Stimulated activated CD8-positive, alpha-beta memory T cell treated with anti-CD3 and anti-CD28 coated beads, Interleukin-7, amount 100 ng/mL, for 1 hour (primary cell): ENCODE measurements at regions not wholly inside any gene's neighbourhood (a gene's known extent, or its start where the extent isn't known, plus 50 kb on each side); places are given as distances from the start of the nearest gene placed in this dataset.
A peak's percentile ranks its signal among the peaks of the same experiment; 100 is the strongest.

Source experiments
- DNase-seq, 2 donors: peaks; one replicate each; pipeline ENCODE4 v3.0.0-alpha.2; 2020; ENCODE audit warnings: low read depth in 2 of 2

DNA sequence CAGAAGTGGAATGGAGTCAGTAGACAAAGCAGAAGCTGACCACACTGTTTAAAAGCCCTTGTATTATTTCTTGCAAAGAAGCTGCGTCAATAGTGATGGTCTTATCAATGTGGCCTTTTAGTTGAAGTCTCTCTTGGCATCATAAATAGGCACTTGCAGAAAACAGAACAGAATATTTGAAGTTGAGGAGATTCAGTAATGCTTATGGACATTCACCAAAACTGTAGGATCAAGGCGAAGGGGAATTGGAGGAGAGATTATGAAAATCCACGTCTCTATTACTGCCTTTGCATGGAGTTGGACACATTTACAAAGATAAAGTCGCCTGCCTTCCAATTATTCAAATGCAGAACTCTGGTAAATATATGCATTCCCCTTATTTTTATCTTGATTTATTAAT, 1482.8 kb downstream of the EFNB2 start:
- no peak for DNase-seq

DNA sequence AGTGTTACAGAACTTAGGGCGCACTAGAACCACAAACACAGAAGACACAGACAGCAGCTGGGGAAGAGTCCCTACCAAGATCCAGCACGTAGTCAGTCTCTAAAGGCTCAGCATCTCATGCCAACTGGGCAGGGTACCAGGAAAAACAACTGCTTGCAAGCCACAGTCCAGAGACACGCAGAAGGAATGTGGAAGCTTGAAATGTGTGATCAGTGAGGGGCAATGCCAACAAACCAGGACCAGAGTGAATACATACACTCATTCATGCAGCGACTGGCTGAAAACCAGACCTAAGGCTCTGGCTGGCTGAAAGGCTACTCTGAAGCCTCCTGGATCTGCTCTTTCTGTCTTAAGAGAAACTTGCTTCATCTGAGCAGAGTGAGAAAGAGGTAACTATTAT, 1484.8 kb downstream of the EFNB2 start:
- no peak for DNase-seq

DNA sequence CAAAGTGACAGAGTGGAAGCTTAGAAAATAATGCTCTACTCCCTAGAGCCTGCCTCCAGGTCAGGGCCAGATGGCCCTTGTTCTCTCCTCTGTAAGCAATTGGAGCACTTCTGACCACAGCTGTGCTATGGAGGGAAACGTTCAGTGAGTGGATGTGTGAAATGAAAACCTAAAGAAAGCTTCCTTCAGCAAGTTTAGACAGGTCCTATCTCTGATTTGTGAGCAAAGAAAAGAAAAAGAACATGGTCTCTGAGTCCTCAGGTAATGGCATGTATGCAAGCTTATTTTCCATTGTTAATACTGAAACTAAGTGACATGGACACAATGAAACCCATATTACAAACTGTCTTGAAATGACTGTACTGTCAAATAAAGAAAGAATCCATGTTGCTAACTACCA, 1486.8 kb downstream of the EFNB2 start:
- DNase-seq: no peak

DNA sequence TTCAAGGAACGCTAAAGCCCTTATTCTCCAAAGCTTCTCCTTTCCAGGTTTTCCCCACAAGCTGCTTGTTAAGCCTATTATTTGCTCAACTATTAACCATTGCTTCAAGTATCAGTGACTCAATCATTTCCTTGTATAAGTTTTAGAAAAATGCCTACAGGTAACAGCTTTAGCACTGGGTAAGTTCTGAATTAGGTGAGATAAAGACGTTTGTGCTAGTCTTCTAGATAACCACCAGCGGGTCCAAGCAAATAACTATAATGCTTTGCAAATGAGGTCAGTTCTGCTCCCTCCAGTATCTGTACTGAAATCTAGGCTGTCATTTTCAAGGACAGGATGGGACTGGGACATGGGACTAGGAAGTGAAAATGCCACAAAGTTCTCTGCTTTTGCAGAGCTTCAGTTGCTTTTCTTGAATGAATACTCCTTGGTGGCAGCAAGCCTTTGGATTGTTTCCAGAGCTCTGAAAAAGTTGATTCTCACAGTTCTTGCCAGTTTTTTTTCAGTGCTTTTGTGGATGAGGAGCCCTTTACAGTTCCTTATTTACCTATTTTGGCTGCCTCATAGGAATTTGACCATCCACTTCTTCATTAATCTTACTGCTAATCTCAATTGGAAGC, 1487.7 kb downstream of the EFNB2 start:
- no peak for DNase-seq

DNA sequence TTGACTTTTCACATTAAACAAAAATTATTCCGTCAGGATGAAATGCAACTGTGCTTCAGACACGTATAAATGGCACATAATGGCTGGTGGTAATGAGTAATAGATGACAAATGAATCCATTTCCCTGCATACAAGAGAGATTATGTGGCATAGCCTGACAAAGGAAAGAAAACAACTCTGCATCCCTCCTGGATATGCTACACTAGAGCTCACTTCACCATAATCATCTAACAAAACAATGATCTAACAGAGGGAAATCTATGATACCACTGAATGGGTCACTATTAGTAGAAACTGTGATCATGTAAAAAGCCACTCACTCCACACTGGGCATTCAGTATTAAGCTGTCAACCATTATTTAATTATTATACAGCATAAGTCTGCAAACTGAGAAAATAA, 1498.4 kb downstream of the EFNB2 start:
- DNase-seq: no peak

DNA sequence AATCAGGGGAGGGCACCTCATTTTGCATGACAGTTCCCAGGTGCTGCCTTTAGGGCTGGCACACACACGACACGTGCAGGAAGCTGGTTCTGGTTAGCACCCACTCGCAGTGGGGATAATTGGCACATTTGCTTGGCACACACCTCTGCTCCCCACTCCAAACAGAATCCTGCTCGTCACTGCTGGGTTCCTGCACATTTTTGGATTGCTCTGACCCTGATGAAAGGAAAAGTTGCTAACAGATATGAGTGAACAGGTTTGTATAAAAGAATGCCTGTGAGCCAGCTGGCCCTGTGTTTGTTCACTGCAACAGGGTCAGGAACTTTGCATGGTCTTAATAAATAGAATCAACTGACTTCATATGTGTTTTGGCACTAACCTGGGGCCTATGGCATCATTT, 1500.4 kb downstream of the EFNB2 start:
- no peak for DNase-seq

DNA sequence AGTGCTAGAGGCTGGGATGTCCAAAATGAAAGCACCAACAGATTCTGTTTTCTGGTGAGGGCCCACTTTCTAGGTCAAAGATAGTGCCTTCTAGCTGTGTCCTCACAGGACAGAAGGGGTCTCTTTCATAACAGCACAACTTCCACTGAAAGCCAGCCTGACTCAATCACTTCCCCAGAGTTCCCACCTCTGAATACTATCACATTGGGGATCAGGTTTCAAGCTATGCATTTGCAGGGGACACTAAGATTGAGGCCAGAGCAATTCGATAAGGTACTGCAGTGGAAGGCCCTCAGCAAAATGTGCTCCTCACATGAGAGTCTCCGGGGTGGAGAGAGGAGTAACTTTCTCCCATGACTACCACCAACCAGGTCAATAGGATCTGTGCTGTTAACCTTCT, 1501.5 kb downstream of the EFNB2 start:
- DNase-seq: no peak

DNA sequence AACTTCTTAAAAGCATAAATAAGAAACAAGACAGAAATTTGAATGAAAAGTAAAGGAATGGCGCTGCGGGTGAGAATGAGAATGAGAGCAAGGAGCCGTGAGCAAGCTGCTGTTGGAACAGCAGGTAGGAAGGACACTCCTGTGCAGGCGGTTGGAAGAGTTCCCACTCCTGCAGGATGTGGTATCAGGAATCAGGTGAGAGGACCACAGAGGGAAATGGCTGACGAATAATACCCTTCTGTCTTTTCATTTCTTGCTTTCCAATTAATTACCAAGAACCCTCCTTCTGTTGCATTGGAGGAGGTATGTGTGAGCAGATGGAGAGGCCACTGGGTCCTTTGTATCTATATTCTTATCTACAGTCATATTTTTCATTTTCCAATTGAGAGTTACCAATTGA, 1504.2 kb downstream of the EFNB2 start:
- DNase-seq: no peak

DNA sequence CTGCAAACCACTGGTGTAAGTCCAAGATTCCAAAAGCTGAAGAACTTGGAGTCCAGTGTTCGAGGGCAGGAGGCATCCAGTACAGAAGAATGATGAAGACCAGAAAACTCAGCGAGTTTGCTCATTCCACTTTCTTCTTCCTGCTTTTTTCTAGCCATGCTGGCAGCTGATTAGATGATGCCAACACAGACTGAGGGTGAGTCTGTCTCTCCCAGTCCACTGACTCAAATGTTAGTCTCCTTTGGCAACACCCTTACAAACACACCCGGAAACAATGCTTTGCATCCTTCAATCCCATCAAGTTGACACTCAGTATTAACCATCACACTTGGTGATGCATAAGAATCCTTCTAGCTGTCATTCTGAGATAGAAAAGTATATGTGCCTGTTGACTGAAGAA, 1504.6 kb downstream of the EFNB2 start:
- DNase-seq: no peak

DNA sequence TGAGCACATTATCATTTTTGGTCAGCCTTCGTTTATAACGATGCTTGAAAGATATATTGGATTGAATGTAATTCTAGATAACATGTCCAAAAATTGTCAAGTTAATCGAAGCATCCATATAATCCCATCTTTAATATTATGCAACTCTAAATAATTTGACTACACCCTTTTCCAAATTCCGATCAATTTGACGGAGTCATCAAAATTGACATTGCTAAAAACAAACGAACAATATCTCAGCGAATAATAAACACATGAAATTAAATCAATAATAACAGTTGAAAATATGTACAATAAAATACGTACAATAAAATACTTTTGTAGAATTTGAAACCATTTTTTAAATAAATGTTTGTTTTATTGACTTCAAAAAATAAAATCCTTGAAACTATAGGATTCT, 1516.4 kb downstream of the EFNB2 start:
- DNase-seq: no peak

DNA sequence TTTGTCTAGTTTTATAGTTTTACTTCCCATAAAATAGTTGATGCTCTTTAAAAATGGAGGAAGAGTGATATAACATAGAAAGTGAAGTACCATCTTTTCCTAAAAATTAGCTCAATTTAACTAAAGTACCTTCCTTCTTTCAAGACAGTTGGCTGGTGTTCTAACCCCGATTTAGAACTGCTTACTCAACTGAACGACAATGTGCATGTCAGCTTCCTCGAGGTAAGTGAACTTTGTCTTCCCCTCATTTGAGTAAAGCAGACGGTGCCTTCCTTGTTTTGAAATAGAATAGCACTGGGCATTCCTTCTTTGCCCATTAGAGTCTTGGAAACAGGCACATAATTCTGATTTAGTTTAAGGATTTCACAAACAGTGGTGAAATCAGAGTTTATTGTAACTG, 1519.2 kb downstream of the EFNB2 start:
- DNase-seq: no peak

DNA sequence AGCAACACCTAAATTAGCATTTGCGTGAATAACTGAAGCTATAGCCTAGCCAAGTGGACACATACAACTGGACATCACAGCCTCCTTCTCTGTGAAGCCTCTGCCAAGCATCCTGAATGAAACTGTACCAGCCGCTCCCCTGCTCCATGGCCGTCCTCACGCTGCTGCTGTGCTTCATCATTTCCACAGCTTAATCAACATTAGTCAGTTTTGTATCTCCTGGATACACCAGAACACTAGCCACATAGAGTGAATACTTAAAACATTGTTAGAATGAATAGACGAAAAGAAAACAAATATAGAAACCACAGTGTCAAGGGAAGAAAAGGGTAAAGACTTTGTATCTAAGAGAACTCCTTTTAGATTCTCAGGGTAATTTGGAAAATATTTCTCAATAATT, 1526.9 kb downstream of the EFNB2 start:
- no peak for DNase-seq

DNA sequence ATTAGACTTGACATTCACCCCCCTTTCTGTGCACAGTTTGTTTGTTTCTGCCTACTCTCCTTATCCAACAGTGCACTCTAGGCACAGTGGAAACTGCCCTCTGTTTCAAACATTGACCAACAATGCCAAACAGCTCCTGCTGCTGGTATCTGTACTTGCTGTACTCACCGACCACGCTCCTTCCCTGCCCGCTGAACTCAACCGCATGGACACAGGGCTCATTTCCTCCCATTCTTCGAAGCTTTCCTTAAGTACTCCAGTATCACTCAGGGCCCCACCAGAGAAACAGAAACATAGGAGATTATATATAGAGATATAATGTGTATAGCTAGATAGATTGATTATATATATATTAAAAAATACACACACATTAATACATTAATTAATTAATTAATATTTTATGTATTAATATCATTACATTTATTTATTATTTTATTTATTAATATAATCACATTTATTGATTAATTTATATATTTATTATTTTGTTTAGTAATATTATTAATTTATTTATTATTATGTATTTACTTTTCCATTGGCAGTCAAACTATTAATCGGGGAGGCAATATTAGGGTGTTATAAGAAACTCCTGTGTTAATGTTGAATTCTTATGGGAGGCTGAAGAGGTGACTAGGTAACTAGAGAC, 1528.2 kb downstream of the EFNB2 start:
- no peak for DNase-seq

DNA sequence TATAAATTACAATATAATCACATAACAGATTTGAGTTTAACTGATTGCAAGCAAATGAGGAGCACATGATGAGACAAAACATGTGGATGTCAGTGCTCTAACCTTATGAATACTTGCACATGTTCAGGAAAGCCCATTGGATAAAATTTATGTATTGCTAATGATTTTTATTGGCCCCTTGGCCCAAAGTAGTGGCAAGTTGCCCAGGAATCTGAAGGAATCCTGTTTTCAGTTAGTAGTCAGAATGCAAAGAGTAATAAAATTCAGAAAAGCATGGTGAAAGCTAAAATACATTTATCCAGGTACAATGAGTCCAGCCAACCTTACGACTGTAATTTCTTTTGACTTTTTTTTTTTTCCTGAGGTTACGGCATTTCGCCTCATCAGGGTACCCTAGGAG, 1539.4 kb downstream of the EFNB2 start:
- DNase-seq: no peak

DNA sequence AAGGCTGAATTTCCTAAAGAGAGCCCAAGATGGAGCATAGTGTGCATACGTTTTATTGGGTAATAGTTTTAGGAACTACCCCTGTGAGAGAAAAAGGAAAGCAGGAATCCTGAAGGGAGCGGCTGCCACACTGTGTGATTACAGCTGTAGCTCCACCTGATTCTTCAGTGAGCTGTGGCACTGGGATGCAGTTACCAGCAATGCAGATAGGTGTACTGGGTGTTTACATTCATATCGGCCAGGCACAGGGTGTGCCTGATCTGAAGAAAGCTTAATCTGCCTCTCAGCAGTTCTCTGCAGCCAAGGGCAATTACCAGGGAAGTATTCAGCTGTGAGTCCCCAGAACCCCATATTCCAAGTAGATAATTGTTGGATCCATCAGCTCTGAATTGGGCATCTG, 1541.8 kb downstream of the EFNB2 start:
- no peak for DNase-seq

DNA sequence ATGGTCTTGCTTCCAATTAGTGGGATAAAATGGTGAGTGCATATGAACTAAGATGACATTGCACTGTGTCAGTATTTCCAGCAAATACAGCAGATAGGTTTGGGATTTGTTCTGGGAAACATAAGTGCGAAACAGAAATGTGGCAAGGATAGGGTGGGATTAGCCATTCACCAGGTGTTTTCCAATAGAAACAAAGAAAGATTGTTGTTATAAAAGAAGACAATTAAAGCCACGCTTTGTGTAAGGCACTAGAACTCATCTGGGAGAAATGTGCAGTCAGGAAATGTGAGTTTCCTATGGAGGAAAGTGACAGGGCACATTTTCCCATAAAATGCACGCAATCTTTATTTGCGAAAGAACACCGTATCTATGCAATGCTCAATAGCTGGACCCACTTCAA, 1547.8 kb downstream of the EFNB2 start:
- DNase-seq: no peak

DNA sequence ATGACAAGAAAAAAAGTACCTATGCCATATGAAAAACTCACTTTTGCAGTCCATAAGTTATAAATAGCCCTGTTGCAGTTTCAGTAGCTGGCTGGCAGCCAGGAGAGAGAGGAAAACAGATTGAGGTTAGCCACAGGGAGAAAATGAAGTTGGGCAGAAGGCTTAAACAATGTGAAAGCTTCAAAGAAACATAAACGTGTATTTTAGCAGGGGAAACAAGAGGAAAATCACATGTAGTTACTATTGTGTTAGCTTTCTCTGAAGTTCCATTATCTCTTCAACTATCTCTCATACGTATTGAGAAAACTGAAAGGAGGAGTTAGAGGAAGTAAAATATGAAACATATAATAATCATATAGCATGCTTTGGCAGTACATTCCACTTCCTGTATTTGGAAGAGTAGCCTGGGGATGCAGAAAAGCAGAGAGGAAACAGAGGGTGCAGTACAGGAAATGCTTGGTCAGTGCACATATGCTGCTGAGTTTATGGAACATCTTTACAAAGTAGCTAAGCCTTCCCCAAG, 1551.1 kb downstream of the EFNB2 start:
- DNase-seq: peak in 1 of 2 donors; percentile 0

DNA sequence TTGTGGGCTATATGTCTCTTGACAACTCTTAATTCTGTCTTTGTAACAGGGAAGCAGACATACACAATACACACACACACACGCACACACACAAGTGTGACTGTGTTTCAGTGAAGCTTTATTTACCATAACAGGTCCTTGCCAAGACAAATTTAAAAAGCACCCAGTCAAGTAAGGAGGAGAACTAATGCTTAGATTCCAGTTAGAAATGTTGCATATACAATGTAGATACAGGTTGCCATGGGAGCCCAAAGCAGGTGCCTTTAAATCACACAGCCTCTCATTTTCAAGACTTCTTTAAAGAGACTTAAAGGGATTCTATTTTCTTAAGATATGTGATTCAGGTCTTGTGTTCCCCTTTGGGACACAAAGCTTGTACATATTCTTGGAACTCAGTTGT, 1551.9 kb downstream of the EFNB2 start:
- no peak for DNase-seq

DNA sequence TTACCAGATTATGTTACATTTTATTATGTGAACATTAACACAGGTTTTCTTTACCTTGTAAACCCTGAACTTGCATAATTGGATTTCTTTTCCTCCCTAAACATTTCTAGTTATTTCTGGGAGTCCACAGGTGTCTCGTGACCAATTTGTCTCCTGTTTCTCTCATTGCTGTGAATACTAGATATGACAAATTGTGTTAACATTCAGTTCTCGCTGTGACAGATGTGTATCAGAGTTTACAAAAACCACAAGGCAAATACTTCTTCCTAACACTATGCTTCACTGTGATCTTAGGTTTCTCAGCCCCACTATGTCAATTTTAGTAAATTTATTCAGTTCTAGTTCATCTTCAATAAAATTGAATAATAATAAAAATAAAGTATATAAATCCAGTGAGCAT, 1554.9 kb downstream of the EFNB2 start:
- DNase-seq: no peak

DNA sequence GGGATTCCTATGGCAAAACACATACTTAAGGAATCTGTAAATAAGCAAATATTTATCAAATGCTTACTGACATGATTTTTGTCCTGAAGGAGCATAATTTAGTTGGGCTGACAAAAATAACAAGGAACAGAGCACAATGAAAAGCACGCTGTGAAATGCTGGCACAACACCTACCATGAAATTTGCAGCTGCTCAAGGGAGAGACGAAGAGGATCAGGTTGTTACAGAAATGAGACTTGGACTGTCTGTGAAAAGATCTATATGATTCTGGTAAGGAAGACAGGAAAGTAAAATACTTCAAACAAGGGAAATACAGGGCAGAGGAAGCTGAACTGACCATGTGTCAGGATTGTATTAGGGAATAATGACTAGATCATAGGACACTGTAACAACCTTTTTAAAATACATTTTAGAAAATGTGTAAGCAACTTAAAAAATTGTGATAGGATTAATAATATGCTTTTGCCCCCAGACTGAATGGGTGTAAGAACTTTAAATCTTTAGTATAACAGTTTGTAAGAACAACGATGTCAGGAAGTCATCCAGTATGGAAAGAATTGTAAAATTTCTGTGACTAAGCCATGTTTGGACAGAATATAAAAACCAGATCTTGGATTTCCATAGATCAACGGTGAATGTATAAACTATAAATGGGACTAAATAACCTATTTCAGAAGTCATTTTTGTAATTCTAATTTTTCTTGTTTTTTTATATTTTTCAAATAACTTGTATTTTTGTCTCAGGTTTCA, 1556.0 kb downstream of the EFNB2 start:
- DNase-seq: no peak

DNA sequence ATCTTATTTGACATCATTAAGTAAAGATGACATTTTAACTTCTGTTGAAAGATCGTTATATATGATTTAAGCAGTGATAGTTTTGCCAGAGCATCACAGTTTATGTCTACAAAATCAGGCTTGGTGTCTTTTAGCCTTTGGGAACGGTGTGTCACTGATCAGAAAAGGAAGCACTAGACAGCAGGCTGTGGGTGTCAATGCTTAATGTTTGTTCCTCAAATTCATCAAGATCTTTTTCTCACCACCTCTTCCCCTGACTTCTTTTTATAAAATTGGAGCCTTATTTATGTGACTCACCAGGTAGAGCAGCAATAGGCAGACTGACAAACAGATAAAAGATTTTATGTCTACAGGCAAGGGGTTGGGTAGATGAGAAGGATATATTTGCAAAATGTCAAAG, 1558.5 kb downstream of the EFNB2 start:
- DNase-seq: no peak

DNA sequence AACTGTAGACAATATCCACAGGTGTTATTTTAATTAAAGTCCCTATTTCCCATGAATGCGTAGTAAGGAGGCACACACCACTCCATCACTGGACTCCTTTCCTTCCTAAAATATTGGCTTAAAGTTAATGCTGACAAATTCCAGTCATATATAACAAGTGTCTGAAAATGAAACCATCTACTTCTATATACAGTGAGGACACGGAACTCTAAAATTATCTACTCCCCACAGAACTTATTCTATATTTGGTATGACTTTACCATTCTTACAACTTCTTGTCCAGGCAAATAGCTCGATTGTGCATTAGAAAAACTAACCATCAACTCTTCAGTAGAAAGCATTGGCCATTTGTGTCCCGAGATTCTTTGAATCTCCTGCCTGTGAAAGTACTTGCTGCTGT, 1560.2 kb downstream of the EFNB2 start:
- DNase-seq: no peak

DNA sequence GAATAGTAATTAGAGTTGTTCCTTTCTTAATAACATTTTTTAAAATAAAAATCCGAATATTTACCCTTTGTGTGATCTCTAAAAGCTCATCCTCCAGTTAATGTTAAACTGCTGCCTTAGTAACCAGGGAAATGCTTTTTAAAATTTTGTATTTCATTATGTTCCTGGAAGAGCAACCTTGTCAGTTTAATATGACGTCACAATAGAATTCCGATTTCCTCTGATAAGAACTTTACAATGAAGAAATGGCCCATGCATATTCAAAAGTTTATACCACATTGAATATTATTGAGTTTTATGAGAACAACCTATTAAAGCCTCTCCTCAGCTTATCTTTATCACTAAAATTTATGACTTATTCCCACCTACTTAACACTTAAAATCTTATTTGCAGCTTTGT, 1566.6 kb downstream of the EFNB2 start:
- DNase-seq: no peak
